K562 (cell line): ENCODE measurements at regions not wholly inside any gene's neighbourhood (a gene's known extent, or its start where the extent isn't known, plus 50 kb on each side); places are given as distances from the start of the nearest gene placed in this dataset.

Experiments
- ATAC-seq: fragments of 200-7000 bp; cut with Tn5 transposase; 3 replicates; pipeline ENCODE4 v1.9.1; 2020; ENCODE audit warnings: moderate library complexity
- BruUV-seq: library from RNA; stranded (reverse); fragments of 400-500 nt; replicated peaks from 2 replicates; lab custom pipeline; 2021; lab: Mats Ljungman, UMichigan
- CTCF ChIA-PET: fragments of 300-600 bp; formaldehyde crosslinking; extraction: SDS; loops from one replicate; lab custom pipeline; 2021; ENCODE audit warnings: low intra/inter-chr PET ratio; lab: Yijun Ruan, JAX
- POLR2A ChIA-PET: fragments of 300-600, 350-650 bp; sonication (Branson Sonifier 250); formaldehyde crosslinking; extraction: SDS; loops from one replicate; lab custom pipeline; 2021; ENCODE audit warnings: antibody characterized with exemption, inconsistent platforms; lab: Yijun Ruan, JAX
- DNase-seq, 4 experiments: peaks; one replicate each; pipeline versions ENCODE4 v3.0.0 to v3.0.0-alpha.2; 2011 to 2018; ENCODE audit warnings: low spot score in 3 of 4, mixed read lengths in 3 of 4; ENCODE audit errors: extremely low read depth in 1 of 4
- FAIRE-seq: peaks from 2 replicates; lab custom pipeline; 2011; peaks lifted over from hg19 to GRCh38; lab: Jason Lieb, UNC
- H2AFZ ChIP-seq: 2 replicates; pipeline ENCODE4 v1.6.0; 2011; ENCODE audit warnings: low read depth, low read length, control low read depth, inconsistent platforms
- H3K27ac ChIP-seq: fragments of 200-600 bp; 3 replicates; pipeline ENCODE4 v1.8.0; 2011; ENCODE audit warnings: low read depth, mild to moderate bottlenecking, control low read depth, inconsistent platforms, low read length, moderate library complexity, mixed read lengths; ENCODE audit errors: extremely low read depth
- H3K27me3 ChIP-seq, 2 experiments: fragments of 300-600 bp in 1 of 2; 2 replicates in 1 of 2; 3 replicates in 1 of 2; pipeline versions ENCODE4 v1.6.0 to v1.8.0; 2011; ENCODE audit warnings: inconsistent platforms in 2 of 2, low read length in 2 of 2, mild to moderate bottlenecking in 1 of 2, mixed read lengths in 1 of 2, moderate library complexity in 1 of 2; ENCODE audit not compliant: control insufficient read depth in 2 of 2, insufficient read depth in 2 of 2
- H3K36me3 ChIP-seq: fragments of 300-600 bp; 3 replicates; pipeline ENCODE4 v1.8.0; 2011; ENCODE audit warnings: mild to moderate bottlenecking, low read length, inconsistent platforms; ENCODE audit not compliant: control insufficient read depth, insufficient read depth
- H3K4me1 ChIP-seq, 2 experiments: fragments of 200-600 bp in 1 of 2; replicated peaks in 1 of 2; 2 replicates in 1 of 2; 3 replicates in 1 of 2; pipeline versions ENCODE4 v1.5.1 to v1.8.0; 2011; ENCODE audit warnings: inconsistent platforms in 2 of 2, low read length in 2 of 2, mild to moderate bottlenecking in 1 of 2, mixed read lengths in 1 of 2, moderate library complexity in 1 of 2; ENCODE audit not compliant: control insufficient read depth in 2 of 2, insufficient read depth in 2 of 2
- H3K4me2 ChIP-seq: 2 replicates; pipeline ENCODE4 v1.6.1; 2011; ENCODE audit warnings: low read length, control low read depth, inconsistent platforms, mixed read lengths; ENCODE audit not compliant: insufficient read depth
- H3K4me3 ChIP-seq: fragments of 200-600 bp; sonication (generic), shearing (Covaris generic); 2 replicates; pipeline ENCODE4 v1.5.1; 2016; ENCODE audit warnings: control low read depth, inconsistent platforms
- H3K79me2 ChIP-seq: fragments of 200-600 bp; 3 replicates; pipeline ENCODE4 v1.8.0; 2011; ENCODE audit warnings: low read length, inconsistent platforms; ENCODE audit not compliant: control insufficient read depth, insufficient read depth
- H3K9ac ChIP-seq, 2 experiments: 2 replicates each; pipeline versions ENCODE4 v1.6.0 to v1.6.1; 2011; ENCODE audit warnings: low read depth in 2 of 2, low read length in 2 of 2, control low read depth in 1 of 2, inconsistent platforms in 1 of 2, mild to moderate bottlenecking in 1 of 2, mixed read lengths in 1 of 2; ENCODE audit not compliant: insufficient read depth in 1 of 2
- H3K9me1 ChIP-seq: one replicate; pipeline ENCODE4 v1.6.0; 2011; ENCODE audit warnings: inconsistent platforms, mild to moderate bottlenecking, low read length, moderate library complexity; ENCODE audit not compliant: control insufficient read depth, insufficient read depth
- H3K9me3 ChIP-seq: replicated peaks from 2 replicates; pipeline ENCODE4 v1.5.1; 2011; ENCODE audit warnings: low read depth, low read length, inconsistent platforms; ENCODE audit not compliant: control insufficient read depth, insufficient read depth
- H4K20me1 ChIP-seq: replicated peaks from 2 replicates; pipeline ENCODE4 v1.6.1; 2011; ENCODE audit warnings: low read length, inconsistent platforms, mixed read lengths; ENCODE audit not compliant: control insufficient read depth, insufficient read depth
- ADNP ChIP-seq: fragments of 200-800 bp; sonication (Bioruptor generic); IDR thresholded peaks from 2 replicates; pipeline ENCODE4 v1.6.1; 2016; ENCODE audit warnings: missing genetic modification characterization, missing compliant biosample characterization
- BACH1 ChIP-seq: fragments of 200-800 bp; sonication (Bioruptor generic); IDR thresholded peaks from 2 replicates; pipeline ENCODE4 v1.6.1; 2016; ENCODE audit warnings: missing genetic modification characterization, missing compliant biosample characterization
- ID3 ChIP-seq, 2 experiments: fragments of 250-450 bp in 1 of 2; fragments of 450-650 bp in 1 of 2; sonication (Bioruptor Pico) in 1 of 2; IDR thresholded peaks; 2 replicates each; pipeline versions ENCODE4 v1.6.1 to v1.8.0; 2016 to 2021; ENCODE audit warnings: mild to moderate bottlenecking in 2 of 2, moderate library complexity in 2 of 2, missing compliant biosample characterization in 1 of 2, missing genetic modification characterization in 1 of 2
- JUND ChIP-seq, 2 experiments: IDR thresholded peaks; 2 replicates in 1 of 2; 3 replicates in 1 of 2; pipeline ENCODE4 v1.6.1; 2011; ENCODE audit warnings: borderline replicate concordance in 2 of 2, low read depth in 2 of 2, low read length in 2 of 2, improper control_type of control experiment in 1 of 2, missing biosample characterization in 1 of 2, missing genetic modification characterization in 1 of 2, missing genetic modification reagents in 1 of 2
- RFX1 ChIP-seq: fragments of 450-650 bp; IDR thresholded peaks from 2 replicates; pipeline ENCODE4 v1.6.1; 2016; ENCODE audit warnings: mild to moderate bottlenecking, moderate library complexity
- SP1 ChIP-seq: sonication (generic); formaldehyde crosslinking; IDR thresholded peaks from 2 replicates; pipeline ENCODE4 v1.8.1; 2022; ENCODE audit warnings: mild to moderate bottlenecking, missing genetic modification reagents
- TEAD1 ChIP-seq, 2 experiments: fragments of 450-650 bp in 1 of 2; sonication (generic) in 1 of 2; formaldehyde crosslinking; IDR thresholded peaks; 2 replicates each; pipeline versions ENCODE4 v1.4.0 to v1.8.0; 2020 to 2022; ENCODE audit warnings: mild to moderate bottlenecking in 2 of 2, missing genetic modification reagents in 1 of 2
- ZFPM2 ChIP-seq: fragments of 250-450 bp; sonication (Bioruptor Pico); IDR thresholded peaks from 2 replicates; pipeline ENCODE4 v1.5.1; 2022; ENCODE audit warnings: mild to moderate bottlenecking
- ZNF263 ChIP-seq: sonication (generic); formaldehyde crosslinking; IDR thresholded peaks from 2 replicates; pipeline ENCODE4 v1.8.0; 2022; ENCODE audit warnings: mild to moderate bottlenecking, missing genetic modification reagents, borderline replicate concordance
- ZSCAN29 ChIP-seq: fragments of 450-650 bp; IDR thresholded peaks from 2 replicates; pipeline ENCODE4 v1.6.1; 2017
- WGBS: fragments of 100-300 bp; shearing (Covaris generic); methylation state at CpG from one replicate; pipeline ENCODE4 v1.1.6; 2016; ENCODE audit warnings: low coverage, mixed read lengths; ENCODE audit not compliant: insufficient coverage; ENCODE audit errors: missing lambda C conversion rate; 5-methylcytosine and 5-hydroxymethylcytosine counted together
- in situ Hi-C: fragments of 300-500 bp; cut with MboI; formaldehyde crosslinking; loops from 4 replicates; pipeline ENCODE4 v1.15.0; 2018; ENCODE audit warnings: inconsistent platforms, mixed read lengths
- intact Hi-C: fragments of 100-400 bp; cut with micrococcal nuclease; formaldehyde crosslinking; loops from 2 replicates; pipeline ENCODE4 v1.14.2; 2022
- TF ChIP-seq, protein P1 (sequence below): fragments of 450-650 bp; IDR thresholded peaks from 2 replicates; pipeline ENCODE4 v1.6.1; 2017; ENCODE audit warnings: antibody characterized with exemption
- TF ChIP-seq, protein P2 (sequence below): fragments of 450-650 bp; IDR thresholded peaks from 2 replicates; pipeline ENCODE4 v1.6.1; 2016; ENCODE audit warnings: antibody characterized with exemption
- TF ChIP-seq, protein P3 (sequence below): sonication (generic); formaldehyde crosslinking; IDR thresholded peaks from 2 replicates; pipeline ENCODE4 v1.8.0; 2023; ENCODE audit warnings: missing genetic modification reagents, mild to moderate bottlenecking, borderline replicate concordance

DNA sequence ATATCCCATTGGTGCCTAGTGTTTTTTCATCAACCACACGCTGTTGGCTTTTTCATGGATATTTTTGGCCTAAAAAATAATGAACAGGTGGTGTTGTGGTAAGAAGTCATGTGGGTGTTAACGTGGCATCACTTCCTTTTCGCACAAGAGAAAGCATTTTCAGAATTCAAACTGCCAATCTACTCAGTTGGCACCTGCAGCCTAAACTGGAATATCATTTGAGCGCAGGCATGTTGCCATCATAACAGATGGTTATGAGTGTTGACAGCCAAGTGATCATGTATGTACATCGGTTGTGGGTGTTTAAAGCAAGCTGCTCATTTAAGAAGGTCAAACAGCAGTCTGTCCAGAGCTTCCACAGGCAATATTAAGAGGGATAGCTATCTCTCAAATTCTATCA lies 1963.0 kb downstream of the NCAM2 start:
- no peaks in the 10 kb centered on the region for H3K27me3 ChIP-seq
- H3K4me1 ChIP-seq: no peaks in the 10 kb centered on the region
- ChIA-PET POLR2A (no interaction called here), CTCF (no interaction called here)
- no peaks in the 10 kb centered on the region for H4K20me1 ChIP-seq
- no peak for FAIRE-seq
- H3K9me1 ChIP-seq: no peaks in the 10 kb centered on the region
- no peak overlapping the region for H3K4me3 ChIP-seq
- no peaks in the 10 kb centered on the region for H3K79me2 ChIP-seq
- DNase-seq: no peak
- in situ Hi-C loops: no loop called here
- H3K27ac ChIP-seq: no peak overlapping the region
- no peak for ATAC-seq
- H3K9me3 ChIP-seq: 0 out of 2 replicates have a peak, but pooled peaks cover 1% of the 10 kb centered on the region
- WGBS: 1% methylated on average over 5 of the region's 5 CpGs
- no peak overlapping the region for H2AFZ ChIP-seq
- intact Hi-C loops: no loop called here
- no peaks in the 10 kb centered on the region for H3K36me3 ChIP-seq
- no peak overlapping the region for H3K9ac ChIP-seq
- BruUV-seq: no TSS peak
- no peak overlapping the region for H3K4me2 ChIP-seq
- no peak for TF ChIP-seq ZFPM2 (CRISPR knock-in tag)
- TF ChIP-seq, protein P1, sequence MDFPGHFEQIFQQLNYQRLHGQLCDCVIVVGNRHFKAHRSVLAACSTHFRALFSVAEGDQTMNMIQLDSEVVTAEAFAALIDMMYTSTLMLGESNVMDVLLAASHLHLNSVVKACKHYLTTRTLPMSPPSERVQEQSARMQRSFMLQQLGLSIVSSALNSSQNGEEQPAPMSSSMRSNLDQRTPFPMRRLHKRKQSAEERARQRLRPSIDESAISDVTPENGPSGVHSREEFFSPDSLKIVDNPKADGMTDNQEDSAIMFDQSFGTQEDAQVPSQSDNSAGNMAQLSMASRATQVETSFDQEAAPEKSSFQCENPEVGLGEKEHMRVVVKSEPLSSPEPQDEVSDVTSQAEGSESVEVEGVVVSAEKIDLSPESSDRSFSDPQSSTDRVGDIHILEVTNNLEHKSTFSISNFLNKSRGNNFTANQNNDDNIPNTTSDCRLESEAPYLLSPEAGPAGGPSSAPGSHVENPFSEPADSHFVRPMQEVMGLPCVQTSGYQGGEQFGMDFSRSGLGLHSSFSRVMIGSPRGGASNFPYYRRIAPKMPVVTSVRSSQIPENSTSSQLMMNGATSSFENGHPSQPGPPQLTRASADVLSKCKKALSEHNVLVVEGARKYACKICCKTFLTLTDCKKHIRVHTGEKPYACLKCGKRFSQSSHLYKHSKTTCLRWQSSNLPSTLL: no peak
- TF ChIP-seq ID3 (CRISPR knock-in tag; IDR thresholded peaks at IDR 0.05): no peak
- TF ChIP-seq ID3 (tag; IDR thresholded peaks at IDR 0.05): no peak
- TF ChIP-seq SP1 (CRISPR knock-in tag): no peak
- TF ChIP-seq TEAD1 (CRISPR knock-in tag; IDR thresholded peaks at IDR 0.05): no peak
- TF ChIP-seq ZSCAN29: no peak
- no peak for TF ChIP-seq ADNP (tag)
- TF ChIP-seq ZNF263 (CRISPR knock-in tag): no peak
- no peak for TF ChIP-seq RFX1
- no peak for TF ChIP-seq JUND (IDR thresholded peaks at IDR 0.05; ENCODE audit: borderline replicate concordance, low read depth, low read length)
- no peak for TF ChIP-seq JUND (tag; IDR thresholded peaks at IDR 0.05; ENCODE audit: borderline replicate concordance, low read depth, low read length)
- TF ChIP-seq, protein P2, sequence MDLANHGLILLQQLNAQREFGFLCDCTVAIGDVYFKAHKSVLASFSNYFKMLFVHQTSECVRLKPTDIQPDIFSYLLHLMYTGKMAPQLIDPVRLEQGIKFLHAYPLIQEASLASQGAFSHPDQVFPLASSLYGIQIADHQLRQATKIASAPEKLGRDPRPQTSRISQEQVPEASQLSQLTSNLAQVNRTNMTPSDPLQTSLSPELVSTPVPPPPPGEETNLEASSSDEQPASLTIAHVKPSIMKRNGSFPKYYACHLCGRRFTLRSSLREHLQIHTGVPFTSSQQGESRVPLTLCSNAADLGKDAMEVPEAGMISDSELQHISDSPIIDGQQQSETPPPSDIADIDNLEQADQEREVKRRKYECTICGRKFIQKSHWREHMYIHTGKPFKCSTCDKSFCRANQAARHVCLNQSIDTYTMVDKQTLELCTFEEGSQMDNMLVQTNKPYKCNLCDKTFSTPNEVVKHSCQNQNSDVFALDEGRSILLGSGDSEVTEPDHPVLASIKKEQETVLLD: no peak
- TF ChIP-seq, protein P3, sequence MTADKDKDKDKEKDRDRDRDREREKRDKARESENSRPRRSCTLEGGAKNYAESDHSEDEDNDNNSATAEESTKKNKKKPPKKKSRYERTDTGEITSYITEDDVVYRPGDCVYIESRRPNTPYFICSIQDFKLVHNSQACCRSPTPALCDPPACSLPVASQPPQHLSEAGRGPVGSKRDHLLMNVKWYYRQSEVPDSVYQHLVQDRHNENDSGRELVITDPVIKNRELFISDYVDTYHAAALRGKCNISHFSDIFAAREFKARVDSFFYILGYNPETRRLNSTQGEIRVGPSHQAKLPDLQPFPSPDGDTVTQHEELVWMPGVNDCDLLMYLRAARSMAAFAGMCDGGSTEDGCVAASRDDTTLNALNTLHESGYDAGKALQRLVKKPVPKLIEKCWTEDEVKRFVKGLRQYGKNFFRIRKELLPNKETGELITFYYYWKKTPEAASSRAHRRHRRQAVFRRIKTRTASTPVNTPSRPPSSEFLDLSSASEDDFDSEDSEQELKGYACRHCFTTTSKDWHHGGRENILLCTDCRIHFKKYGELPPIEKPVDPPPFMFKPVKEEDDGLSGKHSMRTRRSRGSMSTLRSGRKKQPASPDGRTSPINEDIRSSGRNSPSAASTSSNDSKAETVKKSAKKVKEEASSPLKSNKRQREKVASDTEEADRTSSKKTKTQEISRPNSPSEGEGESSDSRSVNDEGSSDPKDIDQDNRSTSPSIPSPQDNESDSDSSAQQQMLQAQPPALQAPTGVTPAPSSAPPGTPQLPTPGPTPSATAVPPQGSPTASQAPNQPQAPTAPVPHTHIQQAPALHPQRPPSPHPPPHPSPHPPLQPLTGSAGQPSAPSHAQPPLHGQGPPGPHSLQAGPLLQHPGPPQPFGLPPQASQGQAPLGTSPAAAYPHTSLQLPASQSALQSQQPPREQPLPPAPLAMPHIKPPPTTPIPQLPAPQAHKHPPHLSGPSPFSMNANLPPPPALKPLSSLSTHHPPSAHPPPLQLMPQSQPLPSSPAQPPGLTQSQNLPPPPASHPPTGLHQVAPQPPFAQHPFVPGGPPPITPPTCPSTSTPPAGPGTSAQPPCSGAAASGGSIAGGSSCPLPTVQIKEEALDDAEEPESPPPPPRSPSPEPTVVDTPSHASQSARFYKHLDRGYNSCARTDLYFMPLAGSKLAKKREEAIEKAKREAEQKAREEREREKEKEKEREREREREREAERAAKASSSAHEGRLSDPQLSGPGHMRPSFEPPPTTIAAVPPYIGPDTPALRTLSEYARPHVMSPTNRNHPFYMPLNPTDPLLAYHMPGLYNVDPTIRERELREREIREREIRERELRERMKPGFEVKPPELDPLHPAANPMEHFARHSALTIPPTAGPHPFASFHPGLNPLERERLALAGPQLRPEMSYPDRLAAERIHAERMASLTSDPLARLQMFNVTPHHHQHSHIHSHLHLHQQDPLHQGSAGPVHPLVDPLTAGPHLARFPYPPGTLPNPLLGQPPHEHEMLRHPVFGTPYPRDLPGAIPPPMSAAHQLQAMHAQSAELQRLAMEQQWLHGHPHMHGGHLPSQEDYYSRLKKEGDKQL: no peak
- TF ChIP-seq BACH1: no peak
